ENCODE measurements at regions not wholly inside any gene's neighbourhood (a gene's known extent, or its start where the extent isn't known, plus 50 kb on each side); places are given as distances from the start of the nearest gene placed in this dataset.

- peaks cover 12% of the 10 kb centered on the region for H3K27me3 Mint-ChIP-seq (ENCODE audit: insufficient read depth)
- no peaks in the 10 kb centered on the region for H3K4me1 Mint-ChIP-seq (ENCODE audit: low read depth)
- H3K4me3 Mint-ChIP-seq, result no peak overlapping the region
- H3K36me3 Mint-ChIP-seq (ENCODE audit: low read depth), result no peaks in the 10 kb centered on the region
- TF ChIP-seq CTCF (IDR thresholded peaks at IDR 0.05), result no peak
- no peak overlapping the region for H3K27ac Mint-ChIP-seq
- DNase-seq, result no peak
- H3K9me3 Mint-ChIP-seq, result no peaks in the 10 kb centered on the region
These were observed 185.6 kb downstream of the LPIN1 start for GRCh38 chr2:11932048-11932512.

GRCh38 chr2:11932962-11933361 lies 186.5 kb downstream of the LPIN1 start:
- TF ChIP-seq CTCF (IDR thresholded peaks at IDR 0.05), result no peak
- H3K27me3 Mint-ChIP-seq (ENCODE audit: insufficient read depth), result peaks cover 4% of the 10 kb centered on the region
- H3K36me3 Mint-ChIP-seq (ENCODE audit: low read depth), result no peaks in the 10 kb centered on the region
- no peak for DNase-seq
- no peak overlapping the region for H3K4me3 Mint-ChIP-seq
- no peak overlapping the region for H3K27ac Mint-ChIP-seq
- H3K4me1 Mint-ChIP-seq (ENCODE audit: low read depth), result peaks cover 6% of the 10 kb centered on the region; the same call in 1 of the 2 replicates
- no peaks in the 10 kb centered on the region for H3K9me3 Mint-ChIP-seq

- Mint-ChIP-seq H3K4me3 (no peak overlapping the region), H3K36me3 (ENCODE audit: low read depth) (no peaks in the 10 kb centered on the region), H3K4me1 (ENCODE audit: low read depth) (peaks cover 13% of the 10 kb centered on the region; the same call in 1 of the 2 replicates), H3K27me3 (ENCODE audit: insufficient read depth) (peaks cover 2% of the 10 kb centered on the region), H3K27ac (no peak overlapping the region), H3K9me3 (no peaks in the 10 kb centered on the region)
- no peak for TF ChIP-seq CTCF (IDR thresholded peaks at IDR 0.05)
- DNase-seq, result no peak
These were observed 187.4 kb downstream of the LPIN1 start for GRCh38 chr2:11933854-11934253.

- H3K36me3 Mint-ChIP-seq (ENCODE audit: low read depth), result no peaks in the 10 kb centered on the region
- H3K27me3 Mint-ChIP-seq (ENCODE audit: insufficient read depth), result peaks cover 2% of the 10 kb centered on the region
- H3K4me3 Mint-ChIP-seq, result no peak overlapping the region
- H3K9me3 Mint-ChIP-seq, result no peaks in the 10 kb centered on the region
- H3K27ac Mint-ChIP-seq, result no peak overlapping the region
- peaks cover 13% of the 10 kb centered on the region; the same call in 1 of the 2 replicates for H3K4me1 Mint-ChIP-seq (ENCODE audit: low read depth)
- no peak for DNase-seq
- TF ChIP-seq CTCF (IDR thresholded peaks at IDR 0.05), result no peak
These were observed 190.3 kb downstream of the LPIN1 start for GRCh38 chr2:11936761-11937160.

- no peak for TF ChIP-seq CTCF (IDR thresholded peaks at IDR 0.05)
- no peaks in the 10 kb centered on the region for H3K36me3 Mint-ChIP-seq (ENCODE audit: low read depth)
- H3K27me3 Mint-ChIP-seq (ENCODE audit: insufficient read depth), result peaks cover 3% of the 10 kb centered on the region
- peaks cover 13% of the 10 kb centered on the region; the same call in 1 of the 2 replicates for H3K4me1 Mint-ChIP-seq (ENCODE audit: low read depth)
- DNase-seq, result peak; percentile 65
- no peak overlapping the region for H3K4me3 Mint-ChIP-seq
- no peak overlapping the region for H3K27ac Mint-ChIP-seq
- no peaks in the 10 kb centered on the region for H3K9me3 Mint-ChIP-seq
These were observed 191.8 kb downstream of the LPIN1 start for GRCh38 chr2:11938196-11938595.

GRCh38 chr2:11939523-11939922 lies 193.1 kb downstream of the LPIN1 start:
- H3K4me1 Mint-ChIP-seq (ENCODE audit: low read depth), result peaks cover 13% of the 10 kb centered on the region; the same call in 1 of the 2 replicates
- H3K27ac Mint-ChIP-seq, result no peak overlapping the region
- TF ChIP-seq CTCF (IDR thresholded peaks at IDR 0.05), result no peak
- H3K36me3 Mint-ChIP-seq (ENCODE audit: low read depth), result no peaks in the 10 kb centered on the region
- no peaks in the 10 kb centered on the region for H3K9me3 Mint-ChIP-seq
- H3K27me3 Mint-ChIP-seq (ENCODE audit: insufficient read depth), result peaks cover 6% of the 10 kb centered on the region
- H3K4me3 Mint-ChIP-seq, result no peak overlapping the region
- no peak for DNase-seq

All from HFFc6 (cell line).